Adrenal gland (tissue), 9 donors: ENCODE measurements at regions not wholly inside any gene's neighbourhood (a gene's known extent, or its start where the extent isn't known, plus 50 kb on each side); places are given as distances from the start of the nearest gene placed in this dataset.

Source experiments
- DNase-seq, 7 donors: peaks; one replicate each; pipeline ENCODE4 v3.0.0-alpha.2; 2019 to 2020
- H3K27ac ChIP-seq, 5 donors: fragments of 200-600 bp; sonication (generic) in 4 of 5; 1 replicate in 3 of 5; 2 replicates in 2 of 5; pipeline versions ENCODE4 v1.5.1 to v1.8.0; 2016 to 2020; ENCODE audit warnings: mild to moderate bottlenecking in 1 of 5
- H3K27me3 ChIP-seq: fragments of 200-600 bp; 2 replicates; pipeline ENCODE4 v1.8.0; 2021
- H3K36me3 ChIP-seq, 2 donors: fragments of 200-600 bp; replicated peaks in 1 of 2; 1 replicate in 1 of 2; 2 replicates in 1 of 2; pipeline versions ENCODE4 v1.5.1 to v1.8.0; 2018 to 2022
- H3K4me1 ChIP-seq, 2 donors: fragments of 200-600 bp; replicated peaks in 1 of 2; 1 replicate in 1 of 2; 2 replicates in 1 of 2; pipeline versions ENCODE4 v1.5.1 to v1.8.0; 2018 to 2021
- H3K4me3 ChIP-seq, 4 donors: fragments of 200-600 bp; sonication (generic) in 3 of 4; one replicate each; pipeline ENCODE4 v1.5.1; 2016 to 2018
- H3K9me3 ChIP-seq, 3 donors: fragments of 200-600 bp; sonication (generic) in 1 of 3; replicated peaks in 1 of 3; 1 replicate in 2 of 3; 2 replicates in 1 of 3; pipeline versions ENCODE4 v1.5.1 to v1.8.0; 2016 to 2021
- CTCF ChIP-seq, 6 experiments: fragments of 450-650 bp in 4 of 6; fragments of 200-600 bp in 2 of 6; sonication (generic) in 1 of 6; IDR thresholded peaks; 1 replicate in 5 of 6; 2 replicates in 1 of 6; pipeline versions ENCODE4 v1.5.1 to v1.8.0; 2016 to 2021; ENCODE audit warnings: antibody characterized with exemption in 6 of 6, mild to moderate bottlenecking in 2 of 6, moderate library complexity in 1 of 6
- POLR2A ChIP-seq, 2 donors: fragments of 450-650 bp; IDR thresholded peaks; one replicate each; pipeline ENCODE4 v1.6.1; 2017; ENCODE audit warnings: antibody characterized with exemption in 2 of 2, mild to moderate bottlenecking in 2 of 2, moderate library complexity in 1 of 2
- whole genome bisulfite sequencing, 4 donors: extraction: QIAGEN DNeasy Blood & Tissue Kit in 2 of 4; methylation state at CpG; one replicate each; pipeline versions ENCODE4 v1.1.5 to v1.1.7; 2013 to 2017; 5-methylcytosine and 5-hydroxymethylcytosine counted together
- intact Hi-C, 2 donors: fragments of 100-400 bp; cut with DNase I; formaldehyde crosslinking; loops; one replicate each; pipeline versions ENCODE4 v1.14.1 to v1.15.0; 2022 to 2023
- donor health status: healthy with polysubstance abuse.
- donor health status: Bipolar disorder and iron deficiency.
- donor health status: DM: yes; HTN: yes; CAD: no.
- donor health status: DM: no; HTN: no; CAD: no.
- donor health status: DM: no; HTN: no; CAD: no.

- Histone ChIP-seq H3K4me3 (no peak overlapping the region), H3K27ac (no peak overlapping the region), H3K9me3 (no peaks in the 10 kb centered on the region), H3K27me3 (no peaks in the 10 kb centered on the region), H3K4me1 (no peaks in the 10 kb centered on the region), H3K36me3 (no peaks in the 10 kb centered on the region)
- 68 to 74% (median 72%) methylated on average over 3 of the region's 3 CpGs for WGBS, 4 donors
- DNase-seq, result no peak
- intact Hi-C loops, result no loop called here
- no peak for TF ChIP-seq CTCF (IDR thresholded peaks at IDR 0.05)
- no peak for TF ChIP-seq POLR2A (IDR thresholded peaks at IDR 0.05)
Observed at GRCh38 chr4:107391630-107392028, 328.4 kb downstream of the PAPSS1 start.

GRCh38 chr4:107391009-107391629 lies 328.9 kb downstream of the PAPSS1 start:
- Histone ChIP-seq H3K36me3 (no peaks in the 10 kb centered on the region), H3K27me3 (no peaks in the 10 kb centered on the region), H3K27ac (no peak overlapping the region), H3K9me3 (no peaks in the 10 kb centered on the region), H3K4me1 (no peaks in the 10 kb centered on the region), H3K4me3 (no peak overlapping the region)
- no peak for DNase-seq
- intact Hi-C loops, result no loop called here
- 55 to 74% (median 68%) methylated on average over 2 of the region's 2 CpGs for WGBS, 4 donors
- TF ChIP-seq POLR2A (IDR thresholded peaks at IDR 0.05), result no peak
- no peak for TF ChIP-seq CTCF (IDR thresholded peaks at IDR 0.05)

DNA sequence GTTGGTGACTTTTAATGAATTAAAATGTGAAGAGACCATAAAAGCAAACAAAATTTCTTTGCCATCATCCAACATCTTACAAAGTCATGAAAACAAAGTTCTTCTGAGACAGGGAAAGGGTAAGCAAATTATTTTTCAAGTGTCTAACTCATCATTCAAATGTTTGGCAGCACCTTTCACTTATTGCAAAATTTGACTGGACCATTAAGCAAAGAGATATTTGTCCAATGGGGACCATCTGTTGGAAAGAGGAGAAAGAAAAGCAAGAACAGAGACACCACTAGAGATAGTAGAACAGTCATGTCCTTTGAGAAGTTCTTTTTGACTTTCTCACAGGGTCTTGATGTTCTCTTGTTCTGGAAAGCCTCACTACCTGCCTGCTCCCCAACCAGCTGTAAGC lies 330.1 kb downstream of the PAPSS1 start:
- Histone ChIP-seq H3K9me3 (no peaks in the 10 kb centered on the region), H3K4me3 (no peak overlapping the region), H3K4me1 (no peaks in the 10 kb centered on the region), H3K27ac (no peak overlapping the region), H3K36me3 (no peaks in the 10 kb centered on the region), H3K27me3 (no peaks in the 10 kb centered on the region)
- intact Hi-C loops, result no loop called here
- TF ChIP-seq CTCF (IDR thresholded peaks at IDR 0.05), result no peak
- DNase-seq, result no peak

- H3K27me3 ChIP-seq, result no peaks in the 10 kb centered on the region
- no peaks in the 10 kb centered on the region for H3K9me3 ChIP-seq
- intact Hi-C loops, result no loop called here
- no peaks in the 10 kb centered on the region for H3K4me1 ChIP-seq
- H3K4me3 ChIP-seq, result no peak overlapping the region
- WGBS, 4 donors, result 35 to 70% (median 46%) methylated on average over 2 to 3 of the region's 3 CpGs
- H3K36me3 ChIP-seq, result no peaks in the 10 kb centered on the region
- no peak for TF ChIP-seq CTCF (IDR thresholded peaks at IDR 0.05)
- TF ChIP-seq POLR2A (IDR thresholded peaks at IDR 0.05), result no peak
- no peak overlapping the region for H3K27ac ChIP-seq
- DNase-seq, result no peak
Observed at GRCh38 chr4:107388736-107389274, 331.2 kb downstream of the PAPSS1 start.
